ENCODE measurements at regions not wholly inside any gene's neighbourhood (a gene's known extent, or its start where the extent isn't known, plus 50 kb on each side); places are given as distances from the start of the nearest gene placed in this dataset.

DNA sequence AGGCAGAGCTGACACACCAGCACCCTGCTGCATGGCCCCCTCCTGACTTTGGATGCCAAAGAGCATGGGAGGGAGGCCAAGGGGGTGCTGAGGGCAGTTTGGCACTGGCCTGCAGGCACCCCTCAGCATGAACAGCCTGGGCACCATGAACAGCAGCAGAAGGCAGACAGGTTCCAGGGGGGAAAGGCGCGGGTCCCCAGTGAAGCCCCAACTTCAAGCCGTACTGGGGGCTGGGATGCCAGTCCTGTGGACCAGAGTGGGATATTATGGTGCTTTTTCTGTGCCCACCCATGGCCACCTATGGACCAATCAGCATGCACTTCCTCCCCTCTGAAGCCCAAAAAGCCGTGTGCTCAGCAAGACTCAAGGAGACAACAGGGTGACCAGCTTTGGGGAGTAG is 389.9 kb downstream of the TEX13C start:
- no peak for TF ChIP-seq CTCF (IDR thresholded peaks at IDR 0.05)
- TF ChIP-seq POLR2A (IDR thresholded peaks at IDR 0.05): no peak
- no peak for TF ChIP-seq POLR2AphosphoS5 (IDR thresholded peaks at IDR 0.05)
